H9 (cell line): ENCODE measurements at regions not wholly inside any gene's neighbourhood (a gene's known extent, or its start where the extent isn't known, plus 50 kb on each side); places are given as distances from the start of the nearest gene placed in this dataset.

Experiments
- DNase-seq: peaks from one replicate; pipeline ENCODE4 v3.0.0-alpha.2; 2017
- H2AFZ ChIP-seq: one replicate; pipeline ENCODE4 v1.6.1; 2013; ENCODE audit warnings: mild to moderate bottlenecking, low read length, control low read depth, moderate library complexity
- H2AK5ac ChIP-seq: 2 replicates; pipeline ENCODE4 v1.6.1; 2013; ENCODE audit warnings: low read length, control low read depth, mixed read lengths; ENCODE audit not compliant: insufficient read length
- H2BK120ac ChIP-seq: one replicate; pipeline ENCODE4 v1.6.1; 2013; ENCODE audit warnings: low read depth, mild to moderate bottlenecking, low read length, control low read depth, inconsistent platforms; ENCODE audit not compliant: poor library complexity, severe bottlenecking
- H2BK12ac ChIP-seq: 2 replicates; pipeline ENCODE4 v1.6.1; 2013; ENCODE audit warnings: low read length, control low read depth, mixed read lengths, low read depth; ENCODE audit not compliant: insufficient read length
- H2BK15ac ChIP-seq: 2 replicates; pipeline ENCODE4 v1.6.1; 2013; ENCODE audit warnings: low read depth, low read length, control low read depth
- H2BK20ac ChIP-seq: one replicate; pipeline ENCODE4 v1.6.1; 2013; ENCODE audit warnings: low read depth, mild to moderate bottlenecking, low read length, control low read depth, inconsistent platforms; ENCODE audit not compliant: poor library complexity, severe bottlenecking
- H2BK5ac ChIP-seq: 2 replicates; pipeline ENCODE4 v1.6.1; 2013; ENCODE audit warnings: low read length, control low read depth, mixed read lengths; ENCODE audit not compliant: insufficient read length
- H3K14ac ChIP-seq: 2 replicates; pipeline ENCODE4 v1.6.1; 2013; ENCODE audit warnings: low read length, control low read depth; ENCODE audit not compliant: insufficient read depth
- H3K18ac ChIP-seq: 2 replicates; pipeline ENCODE4 v1.6.1; 2013; ENCODE audit warnings: low read depth, mild to moderate bottlenecking, mixed read lengths, low read length, control low read depth; ENCODE audit not compliant: insufficient read length
- H3K23ac ChIP-seq: 2 replicates; pipeline ENCODE4 v1.6.1; 2013; ENCODE audit warnings: low read length, control low read depth, mixed read lengths, low read depth; ENCODE audit not compliant: insufficient read length
- H3K23me2 ChIP-seq: 2 replicates; pipeline ENCODE4 v1.6.1; 2013; ENCODE audit warnings: low read depth, mild to moderate bottlenecking, mixed read lengths, low read length, control low read depth; ENCODE audit not compliant: insufficient read length, poor library complexity, severe bottlenecking
- H3K27ac ChIP-seq: 2 replicates; pipeline ENCODE4 v1.5.1; 2013; ENCODE audit warnings: low read length, control low read depth, mixed read lengths, low read depth; ENCODE audit not compliant: insufficient read length
- H3K27me3 ChIP-seq: 2 replicates; pipeline ENCODE4 v1.6.1; 2013; ENCODE audit warnings: low read length, control low read depth, inconsistent platforms; ENCODE audit not compliant: insufficient read depth
- H3K4ac ChIP-seq: 2 replicates; pipeline ENCODE4 v1.6.1; 2013; ENCODE audit warnings: low read depth, mild to moderate bottlenecking, control low read depth, inconsistent platforms, low read length, moderate library complexity
- H3K4me1 ChIP-seq: 2 replicates; pipeline ENCODE4 v1.6.1; 2013; ENCODE audit warnings: low read length, control low read depth, inconsistent platforms; ENCODE audit not compliant: insufficient read depth
- H3K4me2 ChIP-seq: 2 replicates; pipeline ENCODE4 v1.6.1; 2013; ENCODE audit warnings: low read length, control low read depth, mixed read lengths; ENCODE audit not compliant: insufficient read length, insufficient read depth
- H3K56ac ChIP-seq: 2 replicates; pipeline ENCODE4 v1.6.1; 2013; ENCODE audit warnings: low read depth, mild to moderate bottlenecking, mixed read lengths, low read length, control low read depth; ENCODE audit not compliant: insufficient read length
- H3K79me1 ChIP-seq: 2 replicates; pipeline ENCODE4 v1.6.1; 2013; ENCODE audit warnings: low read depth, mild to moderate bottlenecking, moderate library complexity, low read length, control low read depth, inconsistent platforms; ENCODE audit not compliant: insufficient read depth, poor library complexity, severe bottlenecking
- H3K79me2 ChIP-seq: 2 replicates; pipeline ENCODE4 v1.6.1; 2013; ENCODE audit warnings: low read length, control low read depth, inconsistent platforms; ENCODE audit not compliant: insufficient read depth
- H3K9ac ChIP-seq: 2 replicates; pipeline ENCODE4 v1.6.1; 2013; ENCODE audit warnings: low read length, control low read depth, mixed read lengths; ENCODE audit not compliant: insufficient read length; ENCODE audit errors: extremely low read depth
- H3K9me3 ChIP-seq: one replicate; pipeline ENCODE4 v1.6.1; 2013; ENCODE audit warnings: low read depth, low read length, inconsistent platforms; ENCODE audit not compliant: control insufficient read depth
- H3T11ph ChIP-seq: one replicate; pipeline ENCODE4 v1.6.1; 2013; ENCODE audit warnings: mild to moderate bottlenecking, low read length, control low read depth, inconsistent platforms
- H4K20me1 ChIP-seq: one replicate; pipeline ENCODE4 v1.6.1; 2013; ENCODE audit not compliant: control insufficient read depth, insufficient read length, insufficient read depth
- H4K5ac ChIP-seq: 2 replicates; pipeline ENCODE4 v1.6.1; 2013; ENCODE audit warnings: low read depth, mild to moderate bottlenecking, mixed read lengths, low read length, control low read depth; ENCODE audit not compliant: insufficient read length
- H4K8ac ChIP-seq: replicated peaks from 2 replicates; pipeline ENCODE4 v1.6.1; 2013; ENCODE audit warnings: low read length, control low read depth, mixed read lengths, low read depth; ENCODE audit not compliant: insufficient read length
- H4K91ac ChIP-seq: 2 replicates; pipeline ENCODE4 v1.6.1; 2013; ENCODE audit warnings: low read depth, mild to moderate bottlenecking, moderate library complexity, mixed read lengths, low read length, control low read depth; ENCODE audit not compliant: insufficient read length
- H3K27ac Mint-ChIP-seq, 3 experiments: 2 replicates in 2 of 3; 3 replicates in 1 of 3; pipeline ENCODE4 v1.8.0; 2020 to 2021; ENCODE audit warnings: mixed read lengths in 3 of 3, mild to moderate bottlenecking in 1 of 3, moderate library complexity in 1 of 3
- H3K27me3 Mint-ChIP-seq: 2 replicates; pipeline ENCODE4 v1.8.0; 2021; ENCODE audit warnings: low read depth, mild to moderate bottlenecking, moderate library complexity, mixed read lengths
- H3K36me3 Mint-ChIP-seq, 3 experiments: 2 replicates in 2 of 3; 3 replicates in 1 of 3; pipeline ENCODE4 v1.8.0; 2020 to 2021; ENCODE audit warnings: low read depth in 3 of 3, mixed read lengths in 3 of 3; ENCODE audit not compliant: insufficient read depth in 1 of 3
- H3K4me1 Mint-ChIP-seq, 2 experiments: 2 replicates each; pipeline ENCODE4 v1.8.0; 2020; ENCODE audit warnings: mixed read lengths in 2 of 2
- H3K4me3 Mint-ChIP-seq, 2 experiments: 2 replicates in 1 of 2; 3 replicates in 1 of 2; pipeline ENCODE4 v1.8.0; 2020 to 2021; ENCODE audit warnings: mild to moderate bottlenecking in 2 of 2, mixed read lengths in 2 of 2, moderate library complexity in 1 of 2
- H3K9me3 Mint-ChIP-seq, 2 experiments: 2 replicates in 1 of 2; 3 replicates in 1 of 2; pipeline ENCODE4 v1.8.0; 2020; ENCODE audit warnings: mild to moderate bottlenecking in 2 of 2, mixed read lengths in 2 of 2, moderate library complexity in 1 of 2
- CTCF ChIP-seq: fragments of 200-600 bp; sonication (generic); conservative IDR thresholded peaks from 3 replicates; pipeline ENCODE4 v1.8.0; 2021; ENCODE audit warnings: antibody characterized with exemption, mild to moderate bottlenecking
- WGBS: extraction: QIAGEN DNeasy Blood & Tissue Kit; methylation state at CpG from one replicate; pipeline ENCODE4 v1.1.7; 2013; ENCODE audit warnings: missing lambda C conversion rate, low lambda C conversion rate, mixed read lengths; ENCODE audit not compliant: insufficient read length; ENCODE audit errors: extremely low coverage; 5-methylcytosine and 5-hydroxymethylcytosine counted together

- no peak overlapping the region for H2BK120ac ChIP-seq
- TF ChIP-seq CTCF, result no peak
Observed at GRCh38 chr12:91974541-91975085, 171.0 kb downstream of the BTG1 start.

More at GRCh38 chr12:91974541-91975085, 171.0 kb downstream of the BTG1 start:
- no peak overlapping the region for H4K8ac ChIP-seq
- H2AK5ac ChIP-seq, result no peak overlapping the region
- no peak overlapping the region for H3K4me3 Mint-ChIP-seq
- H3K14ac ChIP-seq, result no peak overlapping the region
- no peaks in the 10 kb centered on the region for H3K23me2 ChIP-seq
- H2BK15ac ChIP-seq, result no peak overlapping the region
- H3K23ac ChIP-seq, result no peak overlapping the region
- no CpG with 5 or more reads among the region's 3 CpGs for WGBS
- no peak overlapping the region for H3K27ac ChIP-seq
- DNase-seq, result no peak
- no peak overlapping the region for H3K4me2 ChIP-seq
- peaks cover 15% of the 10 kb centered on the region in 2 experiments for H3K9me3 Mint-ChIP-seq
- H3K79me2 ChIP-seq, result no peaks in the 10 kb centered on the region
- H3K27me3 Mint-ChIP-seq, result no peaks in the 10 kb centered on the region
- no peak overlapping the region for H3K18ac ChIP-seq
- H2AFZ ChIP-seq, result no peak overlapping the region
- no peak overlapping the region for H3K4ac ChIP-seq
- H4K5ac ChIP-seq, result no peak overlapping the region
- no peak overlapping the region for H2BK20ac ChIP-seq
- H3K27ac Mint-ChIP-seq, result no peak overlapping the region
- no peak overlapping the region for H2BK5ac ChIP-seq
- H3K4me1 ChIP-seq, result no peaks in the 10 kb centered on the region
- H3K27me3 ChIP-seq, result no peaks in the 10 kb centered on the region
- H3K4me1 Mint-ChIP-seq, result no peaks in the 10 kb centered on the region
- peaks cover 5 to 16% (median 6%) of the 10 kb centered on the region in 3 experiments; a peak in 6 of 7 replicates for H3K36me3 Mint-ChIP-seq
- no peak overlapping the region for H3K56ac ChIP-seq
- no peaks in the 10 kb centered on the region for H3K79me1 ChIP-seq
- H2BK12ac ChIP-seq, result no peak overlapping the region
- no peak overlapping the region for H3K9ac ChIP-seq
- no peaks in the 10 kb centered on the region for H3K9me3 ChIP-seq
- H4K20me1 ChIP-seq, result no peaks in the 10 kb centered on the region
- no peak overlapping the region for H3T11ph ChIP-seq
- no peak overlapping the region for H4K91ac ChIP-seq
